ENCODE measurements at regions not wholly inside any gene's neighbourhood (a gene's known extent, or its start where the extent isn't known, plus 50 kb on each side); places are given as distances from the start of the nearest gene placed in this dataset.
"Not testable (repeated sequence)": the region's sequence is repeated elsewhere in the genome, so short reads cannot be mapped to it uniquely, and the experiment has no call there.

DNA sequence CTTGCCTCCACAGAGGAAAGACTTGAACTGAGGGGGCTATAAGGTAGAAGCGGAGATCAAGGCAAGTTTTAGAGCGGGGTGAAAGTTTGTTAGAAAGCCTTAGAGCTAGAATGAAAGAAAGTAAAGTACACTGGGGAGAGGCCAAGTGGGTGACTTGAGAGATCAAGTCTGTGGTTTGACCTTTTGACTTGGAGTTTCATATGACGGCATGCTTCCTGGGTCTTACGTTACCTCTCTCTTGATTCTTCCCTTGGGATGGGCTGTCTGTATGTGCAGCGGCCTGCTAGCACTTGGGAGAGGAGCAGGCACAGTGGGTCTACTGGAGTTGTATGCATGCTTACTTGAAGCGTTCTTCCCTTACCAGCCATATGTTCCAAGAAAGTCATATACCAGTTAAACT, 1768.5 kb downstream of the PCDH9 start:
- no peak for DNase-seq

- no peak for DNase-seq
These were observed 1770.0 kb downstream of the PCDH9 start for GRCh38 chr13:65460136-65460535.

- DNase-seq = peak; percentile 26 to 44
These were observed 1773.8 kb downstream of the PCDH9 start for GRCh38 chr13:65456150-65456912.

- DNase-seq = no peak
These were observed 1775.7 kb downstream of the PCDH9 start for GRCh38 chr13:65454403-65454802.

DNA sequence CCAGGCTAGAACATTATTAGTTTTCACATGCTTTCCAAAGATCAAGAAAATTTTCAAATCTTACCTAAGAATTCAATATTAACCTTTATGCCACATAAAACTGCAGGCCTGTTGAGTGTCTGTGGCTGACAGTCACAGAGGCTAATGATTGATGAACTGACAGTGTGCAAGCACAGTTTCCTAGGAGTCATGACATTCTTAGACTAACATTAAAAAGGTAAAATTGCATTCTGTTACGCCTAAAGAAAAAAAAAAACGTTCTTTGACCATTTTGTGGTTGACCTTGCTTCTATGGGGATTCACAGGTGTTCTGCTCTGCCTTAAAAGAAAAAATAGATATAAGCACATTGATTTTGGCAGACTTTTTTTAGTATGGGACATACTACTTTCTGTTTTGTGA, 1776.2 kb downstream of the PCDH9 start:
- DNase-seq = no peak

- DNase-seq = no peak
These were observed 1784.8 kb downstream of the PCDH9 start for GRCh38 chr13:65445340-65445739.

- DNase-seq = no peak
These were observed 1794.5 kb downstream of the PCDH9 start for GRCh38 chr13:65435590-65435989.

DNA sequence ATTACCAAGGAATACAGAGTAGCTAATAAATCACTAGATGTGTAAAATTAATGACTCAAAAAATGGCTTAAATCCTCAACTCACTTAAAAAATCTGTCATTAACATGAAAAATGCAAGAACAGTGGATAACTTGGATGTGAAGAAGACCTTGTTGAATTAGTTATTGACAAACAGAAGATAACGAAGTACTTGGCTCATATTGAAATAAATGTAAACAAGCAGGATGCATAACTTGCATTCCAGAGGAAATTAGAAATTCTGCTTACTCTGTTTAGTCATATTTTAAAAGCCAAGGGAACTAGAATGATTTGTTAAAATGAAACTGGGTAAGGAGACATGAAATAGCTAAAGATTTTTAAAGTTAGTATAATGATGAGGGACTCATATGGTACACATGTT, 1812.2 kb downstream of the PCDH9 start:
- DNase-seq = no peak

- DNase-seq = no peak
These were observed 1813.4 kb downstream of the PCDH9 start for GRCh38 chr13:65416784-65417183.

GRCh38 chr13:65414187-65414586, 1815.9 kb downstream of the PCDH9 start:
- no peak for DNase-seq

DNA sequence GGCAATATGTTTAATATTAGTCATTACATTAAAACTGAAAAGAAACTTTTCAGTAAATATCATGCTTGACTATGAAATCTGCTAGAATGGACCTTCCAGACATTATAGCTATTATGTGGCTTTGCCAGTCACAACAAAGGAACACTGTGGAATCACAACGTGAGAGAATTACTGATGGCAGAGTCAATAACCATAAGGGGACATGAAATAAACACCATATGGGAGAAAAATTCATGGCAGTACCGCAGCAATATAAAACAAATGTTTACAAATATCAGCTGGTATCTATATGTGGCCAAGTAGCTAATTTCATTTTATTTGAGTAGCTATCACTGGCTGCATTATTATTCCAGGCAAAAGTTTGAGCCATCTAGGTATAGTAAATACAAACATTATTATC, 1818.6 kb downstream of the PCDH9 start:
- DNase-seq = no peak

DNA sequence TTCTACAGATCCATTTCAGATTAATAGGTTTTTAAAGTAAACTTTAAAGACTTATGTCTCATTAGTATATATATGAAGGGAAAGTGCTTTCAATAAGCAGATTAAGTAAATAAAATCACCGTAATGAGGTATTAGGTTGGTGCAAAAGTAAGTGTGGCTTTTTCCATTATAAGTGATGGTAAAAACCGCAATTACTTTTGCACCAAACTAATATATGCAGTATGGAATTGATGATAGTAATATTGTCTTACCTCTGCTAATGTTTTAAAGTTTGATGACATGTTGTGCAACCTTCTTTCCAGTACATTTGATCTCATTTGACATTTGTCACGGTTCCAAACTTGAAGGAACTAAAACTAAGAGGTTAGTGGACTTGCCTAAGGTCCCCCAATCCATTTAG, 1819.3 kb downstream of the PCDH9 start:
- no peak for DNase-seq

GRCh38 chr13:65401315-65401714, 1828.8 kb downstream of the PCDH9 start:
- DNase-seq = no peak

DNA sequence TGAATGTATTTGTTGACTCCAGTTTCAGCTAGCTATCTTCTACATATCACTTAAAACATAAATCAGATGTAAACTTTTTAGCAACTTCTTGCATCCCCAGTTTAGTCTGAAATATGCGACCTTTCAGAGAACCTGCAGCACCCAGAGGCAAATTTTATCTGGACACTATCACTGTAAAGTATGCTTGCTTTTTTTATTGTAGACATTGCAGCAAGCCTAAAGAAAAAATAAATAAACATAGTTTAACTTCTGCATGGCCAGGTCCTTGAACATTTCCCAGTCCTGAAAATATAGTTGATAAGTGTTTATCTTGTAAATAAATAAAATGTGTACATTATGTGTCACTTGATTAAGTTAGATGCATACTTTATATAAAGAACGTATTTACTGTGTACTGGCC, 1829.4 kb downstream of the PCDH9 start:
- no peak for DNase-seq

DNA sequence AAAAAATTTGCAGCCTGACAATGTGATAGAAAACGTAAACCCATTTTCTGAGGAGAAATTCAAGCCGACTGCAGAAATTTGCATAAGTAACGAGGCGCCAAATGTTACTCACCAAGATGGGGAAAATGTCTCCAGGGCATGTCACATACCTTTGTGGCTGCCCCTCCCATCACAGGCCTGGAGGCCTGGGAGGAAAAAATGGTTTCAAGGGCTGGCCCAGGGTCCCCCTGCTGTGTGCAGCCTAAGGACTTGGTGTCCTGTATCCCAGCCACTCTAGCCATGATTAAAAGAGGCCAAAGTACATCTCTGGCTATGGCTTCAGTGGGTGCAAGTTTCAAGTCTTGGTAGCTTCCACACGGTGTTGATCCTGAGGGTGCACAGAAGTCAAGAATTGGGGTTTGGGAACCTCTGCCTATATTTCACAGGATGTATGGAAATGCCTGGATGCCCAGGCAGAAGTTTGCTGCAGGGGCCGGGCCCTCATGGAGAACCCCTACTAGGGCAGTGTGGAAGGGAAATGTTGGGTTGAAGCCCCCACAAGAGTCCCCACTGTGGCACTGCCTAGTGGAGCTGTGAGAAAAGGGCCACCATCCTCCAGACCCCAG, 1842.3 kb downstream of the PCDH9 start:
- DNase-seq = no peak

DNA sequence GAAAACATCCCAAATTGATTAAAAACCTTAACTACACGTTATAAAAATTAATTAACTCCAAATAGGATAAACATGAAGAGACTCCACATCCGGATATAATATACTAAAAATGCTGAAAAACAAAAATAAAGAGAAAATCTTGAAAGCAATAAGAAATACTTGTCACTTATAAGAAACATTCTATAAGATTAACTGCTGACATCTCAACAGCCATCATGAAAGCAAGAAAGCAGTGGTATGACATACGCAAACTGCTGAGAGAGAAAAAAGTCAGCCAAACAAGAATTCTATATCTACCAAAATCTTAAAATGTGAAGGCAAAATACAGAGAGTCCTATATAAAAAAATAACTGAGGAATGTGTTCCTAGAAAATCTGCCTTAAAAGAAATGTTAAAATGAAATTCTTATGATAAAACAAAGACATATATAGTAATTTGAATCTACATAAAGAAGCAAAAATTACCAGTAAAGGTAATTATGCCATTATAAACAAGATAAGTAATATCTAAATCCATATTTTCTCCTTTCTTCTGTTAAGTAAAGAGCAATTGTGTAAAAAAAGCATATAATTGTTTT, 1851.1 kb downstream of the PCDH9 start:
- no peak for DNase-seq

DNA sequence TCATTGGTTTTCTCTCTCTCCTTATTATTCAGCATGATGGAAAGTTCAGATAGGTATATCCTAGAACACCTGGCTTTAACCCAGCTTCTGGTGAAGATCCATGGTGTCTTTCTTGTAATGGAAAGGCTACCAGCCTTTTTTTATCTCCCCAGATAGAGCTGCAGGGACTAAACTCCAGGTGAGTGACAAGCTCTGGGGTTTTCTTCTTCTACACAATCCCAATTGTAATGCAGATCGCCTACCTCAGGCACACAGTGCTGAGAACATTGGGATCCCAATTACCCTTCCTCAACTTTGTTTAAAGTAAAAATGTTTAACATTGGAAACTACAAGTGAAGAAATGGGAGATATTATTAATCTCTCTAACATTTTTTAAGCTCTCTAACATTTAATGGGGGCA, 1851.7 kb downstream of the PCDH9 start:
- DNase-seq = no peak

- no peak for DNase-seq
These were observed 1861.3 kb downstream of the PCDH9 start for GRCh38 chr13:65368832-65369231.

DNA sequence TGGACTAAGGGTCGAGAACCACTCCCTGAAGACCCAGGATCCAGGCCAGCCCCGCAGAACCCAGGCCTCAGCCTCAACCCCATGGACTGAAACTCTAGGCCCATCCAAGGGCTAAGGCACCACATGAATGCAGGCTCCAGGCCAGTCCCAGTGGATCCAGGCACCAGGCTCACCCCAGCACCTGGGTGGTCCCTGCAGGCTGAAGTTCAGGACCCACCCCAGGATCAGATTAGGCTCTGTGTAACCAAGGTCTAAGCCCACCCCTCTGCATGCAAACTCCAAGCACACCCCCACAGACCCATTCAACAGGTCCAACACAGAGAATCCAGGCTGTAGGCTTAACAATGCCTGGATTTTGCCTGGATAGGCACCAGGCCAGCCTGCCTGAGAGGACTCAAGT, 1876.2 kb downstream of the PCDH9 start:
- no peak for DNase-seq

- DNase-seq = not testable (repeated sequence)
These were observed 1877.0 kb downstream of the PCDH9 start for GRCh38 chr13:65353150-65353549.

DNA sequence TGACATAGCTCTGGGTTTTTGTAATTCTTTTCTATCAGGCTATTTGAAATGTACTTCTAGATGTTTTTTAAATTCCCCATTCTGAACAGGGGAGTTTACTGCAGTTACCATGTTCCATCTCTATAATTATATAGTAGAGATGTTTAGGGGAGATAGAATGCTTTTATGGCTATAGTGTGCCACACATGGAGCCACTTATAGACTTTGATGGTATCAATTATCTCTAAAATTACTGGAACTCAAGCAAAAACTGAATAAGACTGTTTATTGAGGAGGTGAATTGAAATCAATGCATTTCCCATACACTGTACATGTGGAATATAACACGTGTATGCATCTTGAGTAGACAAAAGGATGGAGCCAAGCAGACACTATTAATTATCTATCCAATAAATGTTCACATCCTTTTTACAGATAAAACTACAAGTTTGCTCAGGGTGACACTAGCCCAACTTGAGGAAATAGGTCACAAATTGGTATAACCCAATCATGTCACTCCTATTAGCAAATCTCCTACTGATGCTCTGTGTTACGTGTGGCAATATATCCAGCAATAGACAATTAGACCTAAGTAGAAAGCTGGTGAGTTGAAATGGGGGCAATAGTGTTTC, 1882.6 kb downstream of the PCDH9 start:
- no peak for DNase-seq

- DNase-seq = no peak
These were observed 1886.1 kb downstream of the PCDH9 start for GRCh38 chr13:65343898-65344663.

All from NCI-H1930 (cell line).